Nephron progenitor cell (in vitro differentiated cells): ENCODE measurements at regions not wholly inside any gene's neighbourhood (a gene's known extent, or its start where the extent isn't known, plus 50 kb on each side); places are given as distances from the start of the nearest gene placed in this dataset.

Experiments used
- DNase-seq: peaks from one replicate; pipeline ENCODE4 v3.0.0; 2021
- H3K27ac Mint-ChIP-seq: 2 replicates; pipeline ENCODE4 v1.8.0; 2021; ENCODE audit warnings: mild to moderate bottlenecking, moderate library complexity, mixed read lengths
- H3K27me3 Mint-ChIP-seq: 2 replicates; pipeline ENCODE4 v1.8.0; 2021; ENCODE audit warnings: mild to moderate bottlenecking, low read depth, mixed read lengths; ENCODE audit not compliant: poor library complexity
- H3K36me3 Mint-ChIP-seq: 2 replicates; pipeline ENCODE4 v1.8.0; 2021; ENCODE audit warnings: low read depth, mixed read lengths
- H3K4me1 Mint-ChIP-seq: 2 replicates; pipeline ENCODE4 v1.8.0; 2021; ENCODE audit warnings: mixed read lengths
- H3K4me3 Mint-ChIP-seq: 2 replicates; pipeline ENCODE4 v1.8.0; 2021; ENCODE audit warnings: mild to moderate bottlenecking, moderate library complexity, mixed read lengths
- H3K9me3 Mint-ChIP-seq: 2 replicates; pipeline ENCODE4 v1.8.0; 2021; ENCODE audit warnings: mild to moderate bottlenecking, moderate library complexity, mixed read lengths
- TF ChIP-seq, protein P1 (sequence below): fragments of 200-600 bp; sonication (generic); IDR thresholded peaks from 2 replicates; pipeline ENCODE4 v1.5.0; 2021; ENCODE audit warnings: antibody characterized with exemption

DNA sequence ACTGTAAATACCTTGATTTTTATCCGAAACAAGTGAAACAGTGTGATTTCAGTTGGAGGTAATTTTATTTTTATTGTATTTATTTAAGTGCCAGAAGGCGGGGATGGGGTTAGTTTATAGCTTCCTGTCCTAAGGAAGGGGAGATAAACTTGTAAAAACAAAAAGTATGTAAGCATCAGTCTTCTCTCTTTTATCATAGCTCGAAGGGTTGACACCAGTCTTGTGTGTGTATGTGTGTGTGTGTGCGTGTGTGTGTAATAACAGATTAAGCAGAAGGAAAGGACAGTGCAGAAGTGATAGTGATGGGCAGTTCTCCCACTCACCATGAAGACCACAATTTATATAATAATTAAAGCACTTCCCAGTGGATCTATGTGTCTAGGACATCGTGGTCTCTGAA, 793.3 kb downstream of the PLCL1 start:
- no peaks in the 10 kb centered on the region for H3K9me3 Mint-ChIP-seq
- no peaks in the 10 kb centered on the region for H3K36me3 Mint-ChIP-seq
- TF ChIP-seq, protein P1, sequence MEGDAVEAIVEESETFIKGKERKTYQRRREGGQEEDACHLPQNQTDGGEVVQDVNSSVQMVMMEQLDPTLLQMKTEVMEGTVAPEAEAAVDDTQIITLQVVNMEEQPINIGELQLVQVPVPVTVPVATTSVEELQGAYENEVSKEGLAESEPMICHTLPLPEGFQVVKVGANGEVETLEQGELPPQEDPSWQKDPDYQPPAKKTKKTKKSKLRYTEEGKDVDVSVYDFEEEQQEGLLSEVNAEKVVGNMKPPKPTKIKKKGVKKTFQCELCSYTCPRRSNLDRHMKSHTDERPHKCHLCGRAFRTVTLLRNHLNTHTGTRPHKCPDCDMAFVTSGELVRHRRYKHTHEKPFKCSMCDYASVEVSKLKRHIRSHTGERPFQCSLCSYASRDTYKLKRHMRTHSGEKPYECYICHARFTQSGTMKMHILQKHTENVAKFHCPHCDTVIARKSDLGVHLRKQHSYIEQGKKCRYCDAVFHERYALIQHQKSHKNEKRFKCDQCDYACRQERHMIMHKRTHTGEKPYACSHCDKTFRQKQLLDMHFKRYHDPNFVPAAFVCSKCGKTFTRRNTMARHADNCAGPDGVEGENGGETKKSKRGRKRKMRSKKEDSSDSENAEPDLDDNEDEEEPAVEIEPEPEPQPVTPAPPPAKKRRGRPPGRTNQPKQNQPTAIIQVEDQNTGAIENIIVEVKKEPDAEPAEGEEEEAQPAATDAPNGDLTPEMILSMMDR: no peak
- DNase-seq: no peak
- H3K27me3 Mint-ChIP-seq: no peaks in the 10 kb centered on the region
- peaks cover 39% of the 10 kb centered on the region for H3K4me1 Mint-ChIP-seq
- peak overlapping the region; percentile 18 for H3K4me3 Mint-ChIP-seq
- peak overlapping the region; percentile 24 for H3K27ac Mint-ChIP-seq

DNA sequence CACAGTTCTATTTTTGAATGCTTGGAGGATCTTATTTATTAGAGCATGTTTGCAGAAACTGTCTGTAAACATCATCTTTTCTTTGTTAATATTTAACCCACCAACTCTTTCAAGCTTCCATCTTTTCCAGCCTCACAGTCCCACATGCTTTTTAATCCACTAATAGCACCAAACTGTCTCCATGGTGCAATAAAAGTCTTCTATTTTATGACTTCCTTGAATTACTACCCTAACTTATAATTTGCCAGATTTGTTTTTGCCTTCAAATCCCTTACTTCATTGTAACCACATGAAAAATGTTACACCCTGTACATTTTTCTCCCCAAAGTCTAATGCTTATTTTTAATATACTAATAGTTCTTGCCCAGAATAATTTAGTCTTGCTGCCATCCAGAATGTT, 792.6 kb downstream of the PLCL1 start:
- TF ChIP-seq, protein P1: no peak
- peaks cover 39% of the 10 kb centered on the region for H3K4me1 Mint-ChIP-seq
- no peaks in the 10 kb centered on the region for H3K27me3 Mint-ChIP-seq
- H3K36me3 Mint-ChIP-seq: no peaks in the 10 kb centered on the region
- H3K27ac Mint-ChIP-seq: no peak overlapping the region
- H3K9me3 Mint-ChIP-seq: no peaks in the 10 kb centered on the region
- no peak overlapping the region for H3K4me3 Mint-ChIP-seq
- no peak for DNase-seq

DNA sequence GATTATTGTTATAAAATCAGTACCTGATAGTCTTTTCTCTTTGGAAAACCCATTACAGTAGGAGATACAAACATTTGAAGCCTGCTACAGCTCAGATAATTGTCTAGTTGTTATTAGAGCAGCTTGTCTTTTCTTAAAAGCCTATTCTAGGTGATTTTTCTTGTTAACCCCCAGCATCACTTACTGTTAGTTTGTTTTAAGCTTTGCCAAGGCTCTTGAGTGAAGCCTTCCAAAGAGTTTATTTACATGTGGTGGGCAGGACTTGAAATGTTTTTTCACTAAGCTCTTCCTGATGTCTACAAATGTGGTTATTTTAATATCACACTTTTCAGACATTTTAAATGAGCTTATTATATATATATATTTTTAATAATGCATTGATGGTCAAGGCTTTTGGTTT, 791.3 kb downstream of the PLCL1 start:
- H3K36me3 Mint-ChIP-seq: no peaks in the 10 kb centered on the region
- DNase-seq: no peak

DNA sequence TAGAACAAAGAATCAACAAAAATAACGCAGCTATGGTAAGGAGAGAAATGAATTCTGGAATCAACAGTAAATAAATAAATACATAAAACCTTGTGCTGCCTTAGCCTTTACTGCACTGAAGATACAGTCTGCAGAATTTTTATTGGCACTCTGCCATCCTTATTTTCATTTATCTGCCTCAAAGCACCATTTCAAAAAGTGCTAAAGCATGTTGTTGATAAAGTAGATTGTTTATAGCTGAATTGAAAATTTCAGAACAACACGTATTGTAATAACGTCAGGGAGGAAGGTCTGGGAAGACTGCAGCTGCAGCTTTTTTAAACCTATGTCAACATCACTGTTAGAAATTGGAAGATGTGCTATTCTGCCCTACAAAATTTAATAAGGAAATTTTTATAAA, 787.2 kb downstream of the PLCL1 start:
- TF ChIP-seq, protein P1: no peak
- Mint-ChIP-seq H3K9me3 (no peaks in the 10 kb centered on the region), H3K27ac (no peak overlapping the region), H3K36me3 (no peaks in the 10 kb centered on the region), H3K27me3 (no peaks in the 10 kb centered on the region), H3K4me3 (no peak overlapping the region), H3K4me1 (peaks cover 24% of the 10 kb centered on the region)
- DNase-seq: no peak

More for the DNA sequence above, 791.3 kb downstream of the PLCL1 start:
- TF ChIP-seq, protein P1: no peak
- no peaks in the 10 kb centered on the region for H3K9me3 Mint-ChIP-seq
- H3K27me3 Mint-ChIP-seq: no peaks in the 10 kb centered on the region
- peaks cover 44% of the 10 kb centered on the region for H3K4me1 Mint-ChIP-seq
- no peak overlapping the region for H3K4me3 Mint-ChIP-seq
- no peak overlapping the region for H3K27ac Mint-ChIP-seq

DNA sequence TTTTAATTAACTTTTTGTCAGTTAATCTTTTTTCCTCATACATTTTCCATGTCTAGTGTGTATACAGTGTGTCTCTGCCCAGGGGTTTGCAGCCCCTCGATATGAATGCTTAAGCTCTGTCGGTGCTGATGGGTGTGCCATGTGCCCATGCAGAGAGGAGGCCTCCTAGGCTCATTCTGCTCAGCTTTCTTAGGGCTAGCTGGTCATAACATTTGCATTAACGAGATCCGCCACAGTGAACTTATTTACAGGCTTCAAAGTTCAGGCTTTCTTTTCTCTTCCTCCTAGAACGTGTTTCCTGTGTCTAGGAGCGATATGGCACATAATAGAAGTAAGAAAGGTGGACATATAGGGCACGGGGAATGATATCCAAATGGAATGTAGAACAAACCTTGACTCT, 783.3 kb downstream of the PLCL1 start:
- TF ChIP-seq, protein P1: no peak
- Mint-ChIP-seq H3K4me3 (no peak overlapping the region), H3K27me3 (no peaks in the 10 kb centered on the region), H3K36me3 (no peaks in the 10 kb centered on the region), H3K9me3 (no peaks in the 10 kb centered on the region), H3K4me1 (peaks cover 11% of the 10 kb centered on the region), H3K27ac (no peak overlapping the region)
- no peak for DNase-seq

DNA sequence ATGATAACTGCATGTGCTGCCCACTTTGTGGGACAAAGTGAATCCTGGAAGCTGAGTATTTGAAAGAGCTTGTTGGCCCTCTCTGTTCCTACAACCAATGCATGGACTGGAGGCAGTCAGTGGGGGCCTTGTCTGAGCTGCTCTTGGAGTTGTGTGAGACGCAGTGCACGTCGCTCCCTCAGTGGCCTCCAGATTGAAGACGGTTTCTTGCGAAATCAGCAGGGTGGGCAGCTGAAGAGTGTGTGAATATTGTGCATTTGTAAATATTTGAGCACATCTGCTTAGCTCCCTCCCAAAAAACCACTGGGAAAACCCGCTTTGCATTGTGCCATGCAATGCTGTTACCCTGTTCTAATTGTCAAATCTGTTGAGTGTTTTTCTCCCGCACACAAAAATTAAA, 782.8 kb downstream of the PLCL1 start:
- Mint-ChIP-seq H3K4me3 (no peak overlapping the region), H3K27me3 (no peaks in the 10 kb centered on the region), H3K9me3 (no peaks in the 10 kb centered on the region), H3K4me1 (peaks cover 11% of the 10 kb centered on the region), H3K27ac (no peak overlapping the region), H3K36me3 (no peaks in the 10 kb centered on the region)
- TF ChIP-seq, protein P1: no peak
- DNase-seq: no peak
